ENCODE measurements at regions not wholly inside any gene's neighbourhood (a gene's known extent, or its start where the extent isn't known, plus 50 kb on each side); places are given as distances from the start of the nearest gene placed in this dataset.

DNA sequence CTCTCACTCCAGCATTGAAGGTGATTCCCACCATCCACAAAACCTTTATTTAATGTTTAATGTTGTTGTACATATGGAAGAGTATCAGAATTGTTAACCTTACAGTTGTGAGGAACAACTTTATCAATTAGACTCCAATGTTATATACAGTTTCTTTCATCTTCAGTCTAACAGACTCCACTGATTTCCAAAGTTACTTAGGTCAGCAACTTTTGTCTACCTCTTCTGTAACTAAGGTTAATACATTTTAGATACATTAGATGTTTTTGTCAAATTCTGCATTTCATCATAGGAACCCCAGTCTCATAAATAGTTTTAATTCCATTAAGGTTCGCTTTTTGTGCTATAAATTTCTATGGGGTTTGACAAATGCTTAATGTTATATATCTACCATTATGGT, 223.9 kb upstream of the POM121L12 start:
- Histone ChIP-seq H4K5ac (ENCODE audit: insufficient read length, low read depth, low read length) (no peak overlapping the region), H3K36me3 (ENCODE audit: control insufficient read depth in 2 of 4, insufficient read depth in 4 of 4, low read length in 3 of 4) (no peaks in the 10 kb centered on the region), H2AK5ac (ENCODE audit: low read depth, low read length) (no peak overlapping the region), H3K27ac (ENCODE audit: low read depth, low read length) (no peak overlapping the region), H3K4me2 (ENCODE audit: insufficient read depth in 1 of 2, low read depth in 2 of 2, low read length in 2 of 2) (no peak overlapping the region), H3K79me2 (ENCODE audit: control insufficient read depth in 1 of 2, insufficient read depth in 2 of 2, low read length in 2 of 2) (no peaks in the 10 kb centered on the region), H3K27me3 (replicated peaks in 1 of 4; ENCODE audit: control insufficient read depth in 3 of 4, extremely low read depth in 1 of 4, insufficient read depth in 3 of 4, low read length in 3 of 4) (no peaks in the 10 kb centered on the region), H3K23ac (ENCODE audit: insufficient read length) (no peak overlapping the region), H3K9ac (replicated peaks in 1 of 4; ENCODE audit: extremely low read depth in 1 of 4, low read depth in 3 of 4, low read length in 3 of 4) (no peak overlapping the region), H3K4me3 (ENCODE audit: extremely low read depth in 1 of 4, insufficient read depth in 2 of 4, low read depth in 3 of 4, low read length in 4 of 4) (no peak overlapping the region), H3K4ac (replicated peaks; ENCODE audit: insufficient read length, low read depth, low read length) (no peak overlapping the region), H3K18ac (ENCODE audit: extremely low read depth, low read length) (no peak overlapping the region), H2AFZ (ENCODE audit: low read length) (no peak overlapping the region), H2BK5ac (ENCODE audit: low read depth, low read length) (no peak overlapping the region), H2BK15ac (ENCODE audit: low read length) (no peak overlapping the region), H2BK12ac (ENCODE audit: low read depth, low read length) (no peak overlapping the region), H4K8ac (ENCODE audit: extremely low read depth, insufficient read depth, low read length) (no peak overlapping the region), H4K91ac (replicated peaks; ENCODE audit: insufficient read length, low read length) (no peak overlapping the region), H3K79me1 (ENCODE audit: low read depth, low read length) (no peaks in the 10 kb centered on the region), H3K4me1 (replicated peaks in 1 of 4; ENCODE audit: control insufficient read depth in 3 of 4, insufficient read depth in 4 of 4, low read length in 3 of 4) (no peaks in the 10 kb centered on the region), H3K56ac (replicated peaks; ENCODE audit: insufficient read length, low read depth, low read length) (no peak overlapping the region), H3K9me3 (ENCODE audit: insufficient read depth in 2 of 2, low read depth in 1 of 2, low read length in 1 of 2) (no peaks in the 10 kb centered on the region), H3K14ac (ENCODE audit: insufficient read length) (no peak overlapping the region), H2BK20ac (ENCODE audit: low read length) (no peak overlapping the region), H4K20me1 (replicated peaks in 1 of 2; ENCODE audit: control insufficient read depth in 1 of 2, insufficient read depth in 2 of 2, low read length in 2 of 2) (no peaks in the 10 kb centered on the region), H3K23me2 (ENCODE audit: low read depth, low read length) (no peaks in the 10 kb centered on the region), H2BK120ac (replicated peaks; ENCODE audit: low read depth, low read length) (no peak overlapping the region)
- TF ChIP-seq KDM1A (IDR thresholded peaks at IDR 0.05; ENCODE audit: borderline replicate concordance, low read length) (no peak), GTF2F1 (IDR thresholded peaks at IDR 0.05; ENCODE audit: borderline replicate concordance, low read depth, low read length) (no peak), SAP30 (IDR thresholded peaks at IDR 0.05; ENCODE audit: insufficient read depth, insufficient replicate concordance, low read length) (no peak), POU5F1 (IDR thresholded peaks at IDR 0.05; ENCODE audit: low read depth, low read length) (no peak), SP2 (IDR thresholded peaks at IDR 0.05; ENCODE audit: low read length) (no peak), EGR1 (IDR thresholded peaks at IDR 0.05; ENCODE audit: borderline replicate concordance, low read depth, low read length) (no peak), KDM4A (IDR thresholded peaks at IDR 0.05; ENCODE audit: low read depth, low read length, severe bottlenecking) (no peak), EP300 (IDR thresholded peaks at IDR 0.05; ENCODE audit: borderline replicate concordance in 1 of 2, low read depth in 2 of 2, low read length in 2 of 2) (no peak), CHD2 (IDR thresholded peaks at IDR 0.05; ENCODE audit: low read length) (no peak), SP1 (IDR thresholded peaks at IDR 0.05; ENCODE audit: low read depth, low read length) (no peak), CREB1 (IDR thresholded peaks at IDR 0.05) (no peak)
- WGBS, 2 experiments (ENCODE audit: extremely low coverage in 1 of 2, insufficient coverage in 1 of 2, insufficient read length in 1 of 2, insufficient replicate concordance in 2 of 2, low coverage in 1 of 2, low lambda C conversion rate in 2 of 2, missing lambda C conversion rate in 1 of 2), result 87% methylated on average over 1 of the region's 1 CpG; no CpG with 5 or more reads in 1 of the 2 experiments
- ChIA-PET POLR2A (ENCODE audit: partially characterized antibody) (no interaction called here), CTCF (ENCODE audit: partially characterized antibody) (no interaction called here)
- FAIRE-seq (no peak), DNase-seq (ENCODE audit: low read depth in 1 of 2, low spot score in 2 of 2) (no peak)

Measured in H1 (cell line).